Fibroblast of pulmonary artery (primary cell): ENCODE measurements at regions not wholly inside any gene's neighbourhood (a gene's known extent, or its start where the extent isn't known, plus 50 kb on each side); places are given as distances from the start of the nearest gene placed in this dataset.

Experiments used
- DNase-seq: peaks from one replicate; pipeline ENCODE4 v3.0.0-alpha.2; 2010; ENCODE audit warnings: low read depth
- H3K4me3 ChIP-seq: replicated peaks from 2 replicates; pipeline ENCODE4 v1.5.1; 2011; ENCODE audit warnings: low read depth, mild to moderate bottlenecking, control low read depth, low read length, moderate library complexity
- TF ChIP-seq, protein P1 (sequence below): IDR thresholded peaks from 2 replicates; pipeline ENCODE4 v1.5.1; 2011; ENCODE audit warnings: mild to moderate bottlenecking, control low read depth, low read length, inconsistent platforms; ENCODE audit errors: missing control alignments

DNA sequence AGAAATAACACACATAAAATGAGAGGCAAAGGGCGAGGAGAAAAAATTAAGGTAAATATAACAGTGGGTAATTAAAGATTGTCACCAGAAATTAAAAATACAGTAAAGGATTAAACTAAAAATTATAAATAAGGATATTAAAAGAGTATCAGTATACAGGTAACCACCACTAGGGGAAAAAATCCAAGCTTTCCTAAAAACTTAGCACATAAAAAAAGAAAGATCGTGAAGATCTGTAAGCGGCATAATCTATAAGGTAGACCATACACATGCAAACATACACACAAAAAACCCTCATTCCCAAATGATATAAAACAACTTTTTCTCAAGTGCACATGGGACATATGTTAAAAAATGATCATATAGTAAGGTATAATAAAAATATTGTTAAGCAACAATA lies 577.3 kb upstream of the NUDT12 start:
- DNase-seq = no peak
- TF ChIP-seq, protein P1, sequence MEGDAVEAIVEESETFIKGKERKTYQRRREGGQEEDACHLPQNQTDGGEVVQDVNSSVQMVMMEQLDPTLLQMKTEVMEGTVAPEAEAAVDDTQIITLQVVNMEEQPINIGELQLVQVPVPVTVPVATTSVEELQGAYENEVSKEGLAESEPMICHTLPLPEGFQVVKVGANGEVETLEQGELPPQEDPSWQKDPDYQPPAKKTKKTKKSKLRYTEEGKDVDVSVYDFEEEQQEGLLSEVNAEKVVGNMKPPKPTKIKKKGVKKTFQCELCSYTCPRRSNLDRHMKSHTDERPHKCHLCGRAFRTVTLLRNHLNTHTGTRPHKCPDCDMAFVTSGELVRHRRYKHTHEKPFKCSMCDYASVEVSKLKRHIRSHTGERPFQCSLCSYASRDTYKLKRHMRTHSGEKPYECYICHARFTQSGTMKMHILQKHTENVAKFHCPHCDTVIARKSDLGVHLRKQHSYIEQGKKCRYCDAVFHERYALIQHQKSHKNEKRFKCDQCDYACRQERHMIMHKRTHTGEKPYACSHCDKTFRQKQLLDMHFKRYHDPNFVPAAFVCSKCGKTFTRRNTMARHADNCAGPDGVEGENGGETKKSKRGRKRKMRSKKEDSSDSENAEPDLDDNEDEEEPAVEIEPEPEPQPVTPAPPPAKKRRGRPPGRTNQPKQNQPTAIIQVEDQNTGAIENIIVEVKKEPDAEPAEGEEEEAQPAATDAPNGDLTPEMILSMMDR = no peak

DNA sequence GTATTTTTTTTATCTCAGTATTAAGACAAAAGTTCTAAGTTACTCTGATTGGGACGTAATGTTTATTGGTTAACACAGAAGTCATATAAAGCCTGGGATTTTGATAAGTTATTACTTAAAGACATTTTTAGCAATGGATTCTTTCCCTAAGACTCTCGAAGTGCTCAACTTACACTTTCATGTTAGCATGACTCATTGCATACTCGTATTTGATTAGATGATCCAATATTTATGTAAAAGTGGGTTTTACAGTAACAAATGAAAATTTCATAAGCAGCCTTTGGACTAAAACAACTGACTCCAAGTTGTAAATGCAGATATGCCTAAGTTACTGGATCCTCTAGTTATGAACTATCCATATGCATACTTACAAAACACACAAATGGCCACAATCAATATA lies 567.7 kb upstream of the NUDT12 start:
- H3K4me3 ChIP-seq = no peak overlapping the region
- no peak for DNase-seq
- TF ChIP-seq, protein P1 = no peak

More for the DNA sequence above, 577.3 kb upstream of the NUDT12 start:
- H3K4me3 ChIP-seq = no peak overlapping the region

DNA sequence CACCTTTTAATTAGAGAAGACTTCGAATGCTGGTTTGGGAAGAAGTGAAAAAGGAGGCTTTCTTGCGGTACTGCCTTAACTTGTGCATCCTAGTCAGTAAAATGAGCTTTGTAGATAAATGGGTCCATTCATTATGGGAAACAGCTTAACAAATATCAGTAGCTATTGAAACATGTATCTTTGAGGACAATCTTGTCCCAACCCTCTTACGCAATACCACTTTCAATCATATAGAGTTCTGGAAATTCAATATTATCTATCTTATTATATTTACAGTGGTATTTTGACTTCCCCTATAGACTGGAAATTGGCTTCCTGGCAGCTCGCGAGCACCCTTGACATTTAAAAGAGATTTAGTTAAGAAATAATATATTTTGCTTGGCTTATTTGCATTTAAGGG lies 565.8 kb upstream of the NUDT12 start:
- TF ChIP-seq, protein P1 = no peak
- H3K4me3 ChIP-seq = no peak overlapping the region
- no peak for DNase-seq

DNA sequence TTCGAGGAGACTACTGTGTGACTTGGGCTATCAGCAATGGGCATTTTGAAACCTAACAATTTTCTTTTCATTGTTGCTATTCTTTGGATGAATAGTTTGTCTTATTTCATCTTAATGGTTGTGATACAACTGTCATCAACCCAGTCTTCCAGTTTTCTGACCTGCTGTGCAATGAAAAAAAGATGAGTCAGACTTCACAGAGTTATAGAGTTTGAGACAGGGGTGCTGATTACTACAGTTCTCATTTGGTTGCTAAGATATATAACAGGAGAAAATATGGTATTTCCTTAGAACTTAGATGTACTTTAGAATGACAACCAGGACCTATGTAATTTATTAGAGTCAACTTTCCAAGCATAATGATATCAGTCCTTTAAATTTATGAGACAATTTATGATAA lies 564.4 kb upstream of the NUDT12 start:
- DNase-seq = no peak
- no peak overlapping the region for H3K4me3 ChIP-seq
- TF ChIP-seq, protein P1 = no peak

DNA sequence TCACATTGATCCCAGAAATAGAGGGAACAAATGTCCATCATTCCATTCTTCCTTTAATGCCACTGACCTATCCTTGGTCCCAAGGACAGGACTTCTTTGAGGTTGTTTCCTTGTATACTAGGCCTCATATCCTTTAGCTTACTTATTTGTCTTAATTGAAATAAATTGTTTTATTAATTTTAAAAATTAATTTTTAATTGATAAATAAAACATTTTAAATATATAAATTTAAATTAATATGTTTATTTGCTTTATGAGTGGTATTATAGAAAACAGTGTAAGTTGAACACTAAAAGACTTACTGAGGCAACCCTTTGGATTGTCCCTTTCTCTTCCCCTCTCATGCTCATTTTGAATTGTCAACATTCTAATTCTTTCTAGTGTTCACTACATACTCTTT lies 556.9 kb upstream of the NUDT12 start:
- no peak for DNase-seq
- no peak overlapping the region for H3K4me3 ChIP-seq
- TF ChIP-seq, protein P1 = no peak

DNA sequence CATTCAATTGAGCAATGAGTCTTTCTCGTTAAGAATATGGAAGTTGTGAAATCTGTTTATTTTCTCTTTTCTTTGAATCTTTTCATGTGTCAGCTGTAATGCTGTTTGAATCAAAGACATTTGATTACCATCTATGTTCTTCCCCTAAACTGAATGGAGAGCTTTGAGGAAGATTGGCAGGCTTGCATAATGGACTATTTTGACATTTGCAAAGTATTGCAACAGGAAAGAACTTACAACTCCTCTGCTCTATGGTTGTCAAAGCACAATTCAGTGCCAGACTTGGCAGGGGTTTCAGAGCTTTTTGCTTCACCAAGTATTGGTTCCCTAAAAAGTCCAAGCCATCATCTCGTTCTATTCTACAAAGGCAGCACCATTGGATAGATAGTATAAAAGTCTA lies 549.0 kb upstream of the NUDT12 start:
- TF ChIP-seq, protein P1 = no peak
- no peak overlapping the region for H3K4me3 ChIP-seq
- no peak for DNase-seq

DNA sequence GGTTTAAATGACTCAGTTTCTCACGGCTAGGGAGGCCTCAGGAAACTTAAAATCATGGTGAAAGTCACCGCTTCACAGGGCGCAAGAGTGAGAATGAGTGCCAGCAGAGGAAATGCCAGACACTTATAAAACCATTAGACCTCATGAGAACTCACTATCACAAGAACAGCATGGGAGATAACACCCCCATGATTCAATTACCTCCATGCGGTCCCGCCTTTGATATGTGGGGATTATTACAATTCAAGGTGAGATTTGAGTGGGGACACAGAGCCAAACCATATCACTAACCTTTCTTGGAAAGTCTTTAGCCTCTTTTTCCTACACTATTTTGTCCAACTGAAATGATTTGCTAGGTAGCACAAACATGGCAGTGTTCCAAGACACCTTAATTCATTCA lies 533.9 kb upstream of the NUDT12 start:
- no peak for DNase-seq
- no peak overlapping the region for H3K4me3 ChIP-seq
- TF ChIP-seq, protein P1 = no peak
